ENCODE measurements at regions not wholly inside any gene's neighbourhood (a gene's known extent, or its start where the extent isn't known, plus 50 kb on each side); places are given as distances from the start of the nearest gene placed in this dataset.

DNA sequence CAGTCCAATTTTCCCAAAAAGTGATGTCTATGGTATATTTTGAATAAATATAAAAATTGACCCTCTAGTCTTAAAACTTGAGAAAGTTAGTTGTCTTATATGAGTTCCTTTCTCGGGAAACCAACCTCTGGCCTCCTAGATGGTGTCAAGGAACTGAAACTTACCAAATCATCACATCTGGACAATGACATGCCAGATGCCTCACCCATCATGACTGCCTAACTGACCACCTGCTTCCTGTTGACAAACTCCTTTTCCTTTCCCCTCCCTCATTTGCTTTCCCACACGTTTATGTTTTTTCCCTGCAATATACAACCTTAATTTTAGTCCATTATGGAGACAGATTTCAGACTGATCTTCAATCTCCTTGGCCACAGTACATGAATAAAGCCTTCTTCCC lies 731.0 kb downstream of the EPHA7 start:
- TF ChIP-seq, protein P1, sequence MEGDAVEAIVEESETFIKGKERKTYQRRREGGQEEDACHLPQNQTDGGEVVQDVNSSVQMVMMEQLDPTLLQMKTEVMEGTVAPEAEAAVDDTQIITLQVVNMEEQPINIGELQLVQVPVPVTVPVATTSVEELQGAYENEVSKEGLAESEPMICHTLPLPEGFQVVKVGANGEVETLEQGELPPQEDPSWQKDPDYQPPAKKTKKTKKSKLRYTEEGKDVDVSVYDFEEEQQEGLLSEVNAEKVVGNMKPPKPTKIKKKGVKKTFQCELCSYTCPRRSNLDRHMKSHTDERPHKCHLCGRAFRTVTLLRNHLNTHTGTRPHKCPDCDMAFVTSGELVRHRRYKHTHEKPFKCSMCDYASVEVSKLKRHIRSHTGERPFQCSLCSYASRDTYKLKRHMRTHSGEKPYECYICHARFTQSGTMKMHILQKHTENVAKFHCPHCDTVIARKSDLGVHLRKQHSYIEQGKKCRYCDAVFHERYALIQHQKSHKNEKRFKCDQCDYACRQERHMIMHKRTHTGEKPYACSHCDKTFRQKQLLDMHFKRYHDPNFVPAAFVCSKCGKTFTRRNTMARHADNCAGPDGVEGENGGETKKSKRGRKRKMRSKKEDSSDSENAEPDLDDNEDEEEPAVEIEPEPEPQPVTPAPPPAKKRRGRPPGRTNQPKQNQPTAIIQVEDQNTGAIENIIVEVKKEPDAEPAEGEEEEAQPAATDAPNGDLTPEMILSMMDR (IDR thresholded peaks at IDR 0.05; ENCODE audit: low read depth, low read length), result no peak
- no peak for TF ChIP-seq EZH2phosphoT487 (IDR thresholded peaks at IDR 0.05; ENCODE audit: low read depth)

Data from OCI-LY3 (cell line).